Stimulated activated CD4-positive, alpha-beta T cell treated with anti-CD3 and anti-CD28 coated beads, Interleukin-2, amount 100 ng/mL, for 48 hours (primary cell): ENCODE measurements at regions not wholly inside any gene's neighbourhood (a gene's known extent, or its start where the extent isn't known, plus 50 kb on each side); places are given as distances from the start of the nearest gene placed in this dataset.
"Not testable (repeated sequence)": the region's sequence is repeated elsewhere in the genome, so short reads cannot be mapped to it uniquely, and the experiment has no call there.

Experiments
- DNase-seq, 2 donors: peaks; one replicate each; pipeline ENCODE4 v3.0.0-alpha.2; 2020

- DNase-seq = not testable (repeated sequence)
Measured at GRCh38 chr3:5701005-5701404, 513.5 kb downstream of the EDEM1 start.

GRCh38 chr3:5707794-5708193, 520.3 kb downstream of the EDEM1 start:
- no peak for DNase-seq

GRCh38 chr3:5709714-5710113, 522.2 kb downstream of the EDEM1 start:
- no peak for DNase-seq

- no peak for DNase-seq
Measured at GRCh38 chr3:5710718-5711117, 523.2 kb downstream of the EDEM1 start.

GRCh38 chr3:5717254-5717653, 529.7 kb downstream of the EDEM1 start:
- no peak for DNase-seq

- not testable (repeated sequence) for DNase-seq
Measured at GRCh38 chr3:5719668-5720067, 532.2 kb downstream of the EDEM1 start.

- DNase-seq = no peak
Measured at GRCh38 chr3:5725801-5726200, 538.3 kb downstream of the EDEM1 start.

GRCh38 chr3:5726621-5727020, 539.1 kb downstream of the EDEM1 start:
- no peak for DNase-seq

- DNase-seq = no peak
Measured at GRCh38 chr3:5727743-5728484, 540.4 kb downstream of the EDEM1 start.

GRCh38 chr3:5729852-5730251, 542.3 kb downstream of the EDEM1 start:
- DNase-seq = no peak

GRCh38 chr3:5731100-5731499, 543.6 kb downstream of the EDEM1 start:
- no peak for DNase-seq

GRCh38 chr3:5732081-5732480, 544.6 kb downstream of the EDEM1 start:
- no peak for DNase-seq

GRCh38 chr3:5733995-5734394, 546.5 kb downstream of the EDEM1 start:
- DNase-seq = no peak

GRCh38 chr3:5735896-5736295, 548.4 kb downstream of the EDEM1 start:
- no peak for DNase-seq

- no peak for DNase-seq
Measured at GRCh38 chr3:5739299-5739935, 551.9 kb downstream of the EDEM1 start.

- no peak for DNase-seq
Measured at GRCh38 chr3:5739949-5740348, 552.4 kb downstream of the EDEM1 start.

GRCh38 chr3:5741017-5741416, 553.5 kb downstream of the EDEM1 start:
- no peak for DNase-seq

GRCh38 chr3:5750091-5750490, 562.6 kb downstream of the EDEM1 start:
- no peak for DNase-seq

- no peak for DNase-seq
Measured at GRCh38 chr3:5750874-5751640, 563.5 kb downstream of the EDEM1 start.

- no peak for DNase-seq
Measured at GRCh38 chr3:5754602-5755001, 567.1 kb downstream of the EDEM1 start.

- no peak for DNase-seq
Measured at GRCh38 chr3:5756443-5756842, 568.9 kb downstream of the EDEM1 start.

- no peak for DNase-seq
Measured at GRCh38 chr3:5757213-5757804, 569.8 kb downstream of the EDEM1 start.

- DNase-seq = no peak
Measured at GRCh38 chr3:5758699-5759098, 571.2 kb downstream of the EDEM1 start.

GRCh38 chr3:5762506-5762905, 575.0 kb downstream of the EDEM1 start:
- DNase-seq = no peak
